H1 (cell line): ENCODE measurements at regions not wholly inside any gene's neighbourhood (a gene's known extent, or its start where the extent isn't known, plus 50 kb on each side); places are given as distances from the start of the nearest gene placed in this dataset.

Source experiments
- CREB1 ChIP-seq: IDR thresholded peaks from 2 replicates; pipeline ENCODE4 v1.6.1; 2012; ENCODE audit warnings: inconsistent platforms
- CTBP2 ChIP-seq: IDR thresholded peaks from 2 replicates; pipeline ENCODE4 v1.7.0; 2011; ENCODE audit warnings: borderline replicate concordance, mild to moderate bottlenecking, moderate library complexity, mixed read lengths, low read length; ENCODE audit not compliant: insufficient read depth, insufficient read length
- KDM1A ChIP-seq: fragments of 200-600, 300-600 bp; sonication (generic); IDR thresholded peaks from 2 replicates; pipeline ENCODE4 v1.7.1; 2016; ENCODE audit warnings: mild to moderate bottlenecking, low read length, borderline replicate concordance
- RAD21 ChIP-seq, 2 experiments: IDR thresholded peaks in 1 of 2; conservative IDR thresholded peaks in 1 of 2; 2 replicates each; pipeline ENCODE4 v1.6.1; 2011; ENCODE audit warnings: low read depth in 2 of 2, low read length in 2 of 2, improper control_type of control experiment in 1 of 2, inconsistent platforms in 1 of 2, mild to moderate bottlenecking in 1 of 2, moderate library complexity in 1 of 2

DNA sequence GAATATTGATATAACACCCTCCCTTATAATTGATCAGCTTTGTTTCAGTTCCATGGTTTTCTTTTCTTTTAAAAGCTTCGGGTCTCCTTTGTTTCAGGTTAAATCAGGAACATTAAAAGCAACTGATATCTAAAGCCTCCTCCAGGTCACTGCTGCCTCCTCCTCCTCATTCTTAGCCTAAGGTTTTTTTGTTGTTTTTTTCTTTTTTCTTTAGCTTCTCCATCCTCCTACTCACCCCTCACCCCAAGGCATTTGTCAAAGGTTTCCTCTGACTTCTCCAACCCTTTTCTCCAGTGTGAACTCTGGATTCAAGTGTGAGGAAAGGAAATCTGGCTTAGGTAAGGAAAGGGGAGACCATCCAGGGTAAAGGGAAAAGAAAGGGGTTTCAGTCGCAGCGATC is 420.2 kb upstream of the NFE2L3 start (continued):
- TF ChIP-seq RAD21 (IDR thresholded peaks at IDR 0.05 in 1 of 2, conservative IDR thresholded peaks at IDR 0.05 in 1 of 2; ENCODE audit: low read depth in 2 of 2, low read length in 2 of 2), result no peak
- TF ChIP-seq CTBP2, result no peak
- TF ChIP-seq CREB1, result no peak
- no peak for TF ChIP-seq KDM1A
